A172 (cell line): ENCODE measurements at regions not wholly inside any gene's neighbourhood (a gene's known extent, or its start where the extent isn't known, plus 50 kb on each side); places are given as distances from the start of the nearest gene placed in this dataset.
"Not testable (repeated sequence)": the region's sequence is repeated elsewhere in the genome, so short reads cannot be mapped to it uniquely, and the experiment has no call there.

Source experiments
- DNase-seq: peaks from one replicate; pipeline ENCODE4 v3.0.0-alpha.2; 2015; ENCODE audit warnings: low spot score

GRCh38 chr4:173609158-173609557 lies 79.1 kb upstream of the HAND2 start:
- no peak for DNase-seq

- not testable (repeated sequence) for DNase-seq
Observed at GRCh38 chr4:173608632-173609031, 78.6 kb upstream of the HAND2 start.

- DNase-seq: no peak
Observed at GRCh38 chr4:173591760-173592159, 61.7 kb upstream of the HAND2 start.

- no peak for DNase-seq
Observed at GRCh38 chr4:173590697-173591096, 60.7 kb upstream of the HAND2 start.

- DNase-seq: no peak
Observed at GRCh38 chr4:173585876-173586572, 56.0 kb upstream of the HAND2 start.

GRCh38 chr4:173584506-173584905 lies 54.5 kb upstream of the HAND2 start:
- DNase-seq: no peak
